CD14-positive monocyte (primary cell): ENCODE measurements at regions not wholly inside any gene's neighbourhood (a gene's known extent, or its start where the extent isn't known, plus 50 kb on each side); places are given as distances from the start of the nearest gene placed in this dataset. TPM values are rescaled to one million over a fixed set of nuclear protein-coding genes. Genes with fewer than 3 reads are reported as not detected.

Source experiments
- DNase-seq, 3 donors: peaks; one replicate each; pipeline ENCODE4 v3.0.0-alpha.2; 2011 to 2022
- H2AFZ ChIP-seq: 2 replicates; pipeline ENCODE4 v1.6.0; 2012; ENCODE audit warnings: mild to moderate bottlenecking, low read depth, low read length, inconsistent platforms; ENCODE audit not compliant: insufficient read depth, poor library complexity, severe bottlenecking
- H3K27ac ChIP-seq, 2 donors: 1 replicate in 1 of 2; 2 replicates in 1 of 2; pipeline ENCODE4 v1.5.1; 2012 to 2013; ENCODE audit warnings: low read length in 2 of 2, control low read depth in 1 of 2, inconsistent platforms in 1 of 2, low read depth in 1 of 2, mild to moderate bottlenecking in 1 of 2
- H3K27me3 ChIP-seq, 2 donors: one replicate each; pipeline versions ENCODE4 v1.6.0 to v1.6.1; 2011 to 2013; ENCODE audit warnings: low read length in 2 of 2; ENCODE audit not compliant: control insufficient read depth in 2 of 2, insufficient read depth in 2 of 2
- H3K36me3 ChIP-seq, 2 donors: replicated peaks in 1 of 2; 1 replicate in 1 of 2; 2 replicates in 1 of 2; pipeline versions ENCODE4 v1.5.1 to v1.6.1; 2012 to 2013; ENCODE audit warnings: low read length in 2 of 2, control low read depth in 1 of 2, inconsistent platforms in 1 of 2, mild to moderate bottlenecking in 1 of 2; ENCODE audit not compliant: insufficient read depth in 2 of 2, control insufficient read depth in 1 of 2
- H3K4me1 ChIP-seq, 2 donors: 1 replicate in 1 of 2; 2 replicates in 1 of 2; pipeline versions ENCODE4 v1.5.1 to v1.6.1; 2012 to 2013; ENCODE audit warnings: low read length in 2 of 2, control low read depth in 1 of 2, inconsistent platforms in 1 of 2, mild to moderate bottlenecking in 1 of 2, moderate library complexity in 1 of 2; ENCODE audit not compliant: insufficient read depth in 2 of 2, control insufficient read depth in 1 of 2
- H3K4me2 ChIP-seq: replicated peaks from 2 replicates; pipeline ENCODE3; 2012; ENCODE audit warnings: low read length, moderate library complexity, mild to moderate bottlenecking; ENCODE audit not compliant: poor library complexity, severe bottlenecking; ENCODE audit errors: extremely low read depth
- H3K4me3 ChIP-seq, 3 experiments: fragments of 200-600 bp in 1 of 3; sonication (generic) in 1 of 3; replicated peaks in 1 of 3; 1 replicate in 2 of 3; 2 replicates in 1 of 3; pipeline ENCODE4 v1.5.1; 2011 to 2013; ENCODE audit warnings: low read length in 3 of 3, mild to moderate bottlenecking in 3 of 3, control low read depth in 2 of 3, low read depth in 2 of 3, inconsistent platforms in 1 of 3, moderate library complexity in 1 of 3
- H3K79me2 ChIP-seq: 2 replicates; pipeline ENCODE4 v1.6.0; 2012; ENCODE audit warnings: mild to moderate bottlenecking, control low read depth, inconsistent platforms, low read length, moderate library complexity; ENCODE audit not compliant: insufficient read depth
- H3K9ac ChIP-seq: 2 replicates; pipeline ENCODE4 v1.6.0; 2017; ENCODE audit warnings: low read length, mild to moderate bottlenecking; ENCODE audit not compliant: insufficient read depth, poor library complexity, severe bottlenecking
- H3K9me3 ChIP-seq, 2 donors: replicated peaks in 1 of 2; 1 replicate in 1 of 2; 2 replicates in 1 of 2; pipeline versions ENCODE4 v1.5.1 to v1.6.1; 2012 to 2013; ENCODE audit warnings: low read length in 2 of 2, control low read depth in 1 of 2; ENCODE audit not compliant: control insufficient read depth in 1 of 2, insufficient read depth in 1 of 2
- H4K20me1 ChIP-seq: 2 replicates; pipeline ENCODE4 v1.6.0; 2012; ENCODE audit warnings: mild to moderate bottlenecking, low read length, control low read depth, moderate library complexity; ENCODE audit not compliant: insufficient read depth
- H3K27ac Mint-ChIP-seq, 7 donors: one replicate each; pipeline ENCODE4 v1.8.0; 2020; ENCODE audit warnings: mild to moderate bottlenecking in 7 of 7, mixed read lengths in 7 of 7, moderate library complexity in 6 of 7, inconsistent platforms in 2 of 7
- H3K27me3 Mint-ChIP-seq, 3 donors: one replicate each; pipeline ENCODE4 v1.8.0; 2021 to 2022; ENCODE audit warnings: low read depth in 3 of 3, mild to moderate bottlenecking in 3 of 3, mixed read lengths in 3 of 3, moderate library complexity in 3 of 3, inconsistent platforms in 1 of 3
- H3K36me3 Mint-ChIP-seq, 2 donors: one replicate each; pipeline ENCODE4 v1.8.0; 2020; ENCODE audit warnings: mixed read lengths in 2 of 2, inconsistent platforms in 1 of 2, mild to moderate bottlenecking in 1 of 2
- H3K4me1 Mint-ChIP-seq: one replicate; pipeline ENCODE4 v1.8.0; 2020; ENCODE audit warnings: mild to moderate bottlenecking, mixed read lengths
- H3K4me3 Mint-ChIP-seq, 2 donors: one replicate each; pipeline ENCODE4 v1.8.0; 2020; ENCODE audit warnings: mild to moderate bottlenecking in 2 of 2, mixed read lengths in 2 of 2, moderate library complexity in 1 of 2
- H3K9me3 Mint-ChIP-seq, 7 donors: one replicate each; pipeline ENCODE4 v1.8.0; 2020 to 2022; ENCODE audit warnings: mixed read lengths in 7 of 7, mild to moderate bottlenecking in 6 of 7, moderate library complexity in 6 of 7, inconsistent platforms in 2 of 7
- CTCF ChIP-seq: fragments of 200-600 bp; IDR thresholded peaks from one replicate; pipeline ENCODE4 v1.8.0; 2022; ENCODE audit warnings: antibody characterized with exemption, mild to moderate bottlenecking
- WGBS: methylation state at CpG from one replicate; pipeline ENCODE4 v1.1.5; 2013; ENCODE audit warnings: missing lambda C conversion rate; ENCODE audit not compliant: insufficient coverage; 5-methylcytosine and 5-hydroxymethylcytosine counted together
- intact Hi-C, 2 donors: fragments of 100-400 bp; cut with micrococcal nuclease; formaldehyde crosslinking; loops; one replicate each; pipeline versions ENCODE4 v1.15.0 to v1.15.1; 2023
- small RNA-seq: library from RNA; depleted of rRNA; stranded (forward); fragments of <200 nt; gene quantifications from one replicate; pipeline ENCODE3, GENCODE V24; 2012; ENCODE audit warnings: low read depth; ENCODE audit not compliant: insufficient read length

- Mint-ChIP-seq H3K9me3 (peaks cover 0 to 11% (median 4%) of the 10 kb centered on the region in 7 donors), H3K4me1 (no peaks in the 10 kb centered on the region)
Measured at GRCh38 chr6:155505608-155505989, 50.0 kb upstream of the NOX3 start.

More at GRCh38 chr6:155505608-155505989, 50.0 kb upstream of the NOX3 start:
- no peaks in the 10 kb centered on the region for H3K36me3 ChIP-seq
- H3K4me2 ChIP-seq, result no peak overlapping the region
- H3K79me2 ChIP-seq, result no peaks in the 10 kb centered on the region
- 100% methylated on average over 1 of the region's 2 CpGs for WGBS
- Mint-ChIP-seq H3K27me3 (peaks cover 0 to 4% (median 0%) of the 10 kb centered on the region in 3 donors), H3K4me3 (no peak overlapping the region), H3K36me3 (no peaks in the 10 kb centered on the region), H3K27ac (peak overlapping the region in 1 of 7 donors; percentile 63)
- no peaks in the 10 kb centered on the region for H3K27me3 ChIP-seq
- TF ChIP-seq CTCF, result no peak
- peaks cover 0 to 3% of the 10 kb centered on the region in 2 donors for H3K9me3 ChIP-seq
- no peak for DNase-seq
- H3K27ac ChIP-seq, result no peak overlapping the region
- no peak overlapping the region for H3K4me3 ChIP-seq
- H3K9ac ChIP-seq, result no peak overlapping the region
- H2AFZ ChIP-seq, result no peak overlapping the region
- no peaks in the 10 kb centered on the region for H3K4me1 ChIP-seq
- intact Hi-C loops, result no loop called here
- no peaks in the 10 kb centered on the region for H4K20me1 ChIP-seq

Small RNAs in the stretch of these regions (small RNA-seq; reads per million reads assigned to genes)
- not detected for gene MIR1202
- not detected for gene RNU7-152P
- not detected for gene SNORD28B
